Neural crest cell (in vitro differentiated cells): ENCODE measurements at regions not wholly inside any gene's neighbourhood (a gene's known extent, or its start where the extent isn't known, plus 50 kb on each side); places are given as distances from the start of the nearest gene placed in this dataset.
A peak's percentile ranks its signal among the peaks of the same experiment; 100 is the strongest.

Source experiments
- DNase-seq: peaks from one replicate; pipeline ENCODE4 v3.0.0; 2021; ENCODE audit warnings: low read depth, mixed read lengths, low spot score
- H3K27ac Mint-ChIP-seq: one replicate; pipeline ENCODE4 v1.8.0; 2021; ENCODE audit warnings: mild to moderate bottlenecking, mixed read lengths; ENCODE audit not compliant: unreplicated experiment
- H3K27me3 Mint-ChIP-seq: 2 replicates; pipeline ENCODE4 v1.8.0; 2021; ENCODE audit warnings: low read depth, mild to moderate bottlenecking, mixed read lengths
- H3K36me3 Mint-ChIP-seq: 2 replicates; pipeline ENCODE4 v1.8.0; 2021; ENCODE audit warnings: low read depth, mild to moderate bottlenecking, mixed read lengths
- H3K4me1 Mint-ChIP-seq: 2 replicates; pipeline ENCODE4 v1.8.0; 2021; ENCODE audit warnings: mixed read lengths
- H3K4me3 Mint-ChIP-seq: one replicate; pipeline ENCODE4 v1.8.0; 2021; ENCODE audit warnings: mild to moderate bottlenecking, mixed read lengths
- H3K9me3 Mint-ChIP-seq: 2 replicates; pipeline ENCODE4 v1.8.0; 2021; ENCODE audit warnings: mixed read lengths
- TF ChIP-seq, protein P1 (sequence below): fragments of 200-600 bp; sonication (generic); conservative IDR thresholded peaks from 2 replicates; pipeline ENCODE4 v1.5.0; 2021; ENCODE audit warnings: antibody characterized with exemption, mild to moderate bottlenecking

DNA sequence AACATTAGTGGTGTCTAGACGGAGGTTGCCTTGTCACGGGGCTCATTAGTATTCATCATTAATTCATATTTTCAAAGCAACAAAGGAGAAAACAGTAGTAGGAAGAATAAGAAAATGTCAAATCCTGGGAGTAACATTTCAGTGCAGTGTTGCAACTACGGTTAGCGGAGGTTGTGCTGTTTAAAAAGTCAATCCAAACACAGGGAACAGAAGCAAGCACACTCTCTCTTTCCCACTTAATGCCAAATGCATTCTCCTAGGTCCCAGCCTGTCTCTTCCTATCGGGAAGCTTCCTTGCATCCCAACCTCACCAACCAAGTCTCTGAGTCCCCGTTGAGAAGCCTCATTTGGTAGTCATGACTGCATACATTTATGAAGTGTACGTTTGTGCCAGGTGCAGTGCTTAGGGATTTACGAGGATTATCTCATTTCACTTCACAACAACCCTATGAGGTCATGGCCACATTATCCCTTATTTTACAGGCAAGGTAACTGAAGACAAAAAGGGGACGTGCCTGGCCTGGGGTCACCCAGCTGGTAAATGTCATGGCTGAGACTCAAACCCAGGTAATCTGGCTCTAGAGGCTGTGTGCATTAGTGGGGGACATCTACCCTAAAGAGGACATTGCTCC, 283.6 kb upstream of the SALL1 start:
- no peak for DNase-seq
- Mint-ChIP-seq H3K4me3 (no peak overlapping the region), H3K36me3 (no peaks in the 10 kb centered on the region), H3K27me3 (no peaks in the 10 kb centered on the region), H3K4me1 (peaks cover 48% of the 10 kb centered on the region), H3K27ac (no peak overlapping the region), H3K9me3 (no peaks in the 10 kb centered on the region)
- TF ChIP-seq, protein P1, sequence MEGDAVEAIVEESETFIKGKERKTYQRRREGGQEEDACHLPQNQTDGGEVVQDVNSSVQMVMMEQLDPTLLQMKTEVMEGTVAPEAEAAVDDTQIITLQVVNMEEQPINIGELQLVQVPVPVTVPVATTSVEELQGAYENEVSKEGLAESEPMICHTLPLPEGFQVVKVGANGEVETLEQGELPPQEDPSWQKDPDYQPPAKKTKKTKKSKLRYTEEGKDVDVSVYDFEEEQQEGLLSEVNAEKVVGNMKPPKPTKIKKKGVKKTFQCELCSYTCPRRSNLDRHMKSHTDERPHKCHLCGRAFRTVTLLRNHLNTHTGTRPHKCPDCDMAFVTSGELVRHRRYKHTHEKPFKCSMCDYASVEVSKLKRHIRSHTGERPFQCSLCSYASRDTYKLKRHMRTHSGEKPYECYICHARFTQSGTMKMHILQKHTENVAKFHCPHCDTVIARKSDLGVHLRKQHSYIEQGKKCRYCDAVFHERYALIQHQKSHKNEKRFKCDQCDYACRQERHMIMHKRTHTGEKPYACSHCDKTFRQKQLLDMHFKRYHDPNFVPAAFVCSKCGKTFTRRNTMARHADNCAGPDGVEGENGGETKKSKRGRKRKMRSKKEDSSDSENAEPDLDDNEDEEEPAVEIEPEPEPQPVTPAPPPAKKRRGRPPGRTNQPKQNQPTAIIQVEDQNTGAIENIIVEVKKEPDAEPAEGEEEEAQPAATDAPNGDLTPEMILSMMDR = no peak

DNA sequence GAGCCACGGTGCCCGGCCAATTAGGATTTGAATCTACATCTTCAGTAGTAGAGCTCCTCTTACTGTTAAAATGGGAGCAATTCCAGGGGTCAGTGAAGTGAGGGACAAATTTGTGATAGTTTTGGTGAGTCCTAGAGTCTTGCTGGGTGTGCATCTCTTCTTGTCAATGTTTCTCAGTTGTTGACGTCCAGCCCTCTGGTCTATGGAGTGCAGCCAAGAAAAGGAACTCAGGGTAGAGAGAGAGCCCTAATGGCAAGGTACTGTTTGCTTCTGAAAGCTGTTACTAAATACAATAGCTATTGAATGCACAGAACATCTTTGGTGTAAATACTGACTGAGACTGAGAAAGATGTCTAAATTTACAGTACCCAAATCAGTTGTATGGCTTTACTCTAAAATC, 282.5 kb upstream of the SALL1 start:
- DNase-seq = no peak
- Mint-ChIP-seq H3K36me3 (no peaks in the 10 kb centered on the region), H3K4me3 (no peak overlapping the region), H3K27ac (no peak overlapping the region), H3K4me1 (peaks cover 47% of the 10 kb centered on the region), H3K27me3 (no peaks in the 10 kb centered on the region), H3K9me3 (peaks cover 3% of the 10 kb centered on the region)
- TF ChIP-seq, protein P1 = no peak

DNA sequence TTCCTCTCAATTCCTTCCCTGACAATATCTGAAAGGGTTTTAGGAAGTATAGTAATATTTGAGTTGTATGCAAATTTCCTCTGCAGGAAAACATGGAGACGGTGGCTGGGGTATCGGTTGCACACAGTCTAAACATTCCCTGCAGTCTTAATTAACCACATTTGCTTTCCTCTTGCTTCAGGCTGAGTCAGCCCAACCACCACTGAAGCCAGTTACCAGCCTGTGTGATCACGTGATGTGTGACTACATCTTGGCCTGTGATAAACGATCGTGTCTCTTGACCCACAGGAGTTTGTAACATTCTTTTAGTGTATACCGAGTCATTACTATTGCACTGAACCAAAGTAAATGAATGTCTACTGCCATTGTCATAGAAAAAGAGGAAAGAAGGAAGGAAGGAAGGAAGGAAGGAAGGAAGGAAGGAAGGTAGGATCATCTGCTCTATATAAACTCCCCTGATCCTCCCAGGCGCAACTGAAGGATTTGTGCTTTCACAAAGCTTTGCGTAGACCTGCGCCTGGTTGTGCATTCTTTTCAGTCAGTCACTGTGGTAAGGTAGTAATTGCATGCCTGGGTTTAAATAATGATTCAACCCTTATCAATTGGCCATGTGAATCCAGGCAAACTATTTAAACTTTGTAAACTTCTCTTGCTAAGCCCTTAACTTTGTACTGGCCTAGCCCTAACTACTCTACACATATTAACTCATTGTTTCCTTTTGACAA, 280.6 kb upstream of the SALL1 start:
- no peaks in the 10 kb centered on the region for H3K36me3 Mint-ChIP-seq

DNA sequence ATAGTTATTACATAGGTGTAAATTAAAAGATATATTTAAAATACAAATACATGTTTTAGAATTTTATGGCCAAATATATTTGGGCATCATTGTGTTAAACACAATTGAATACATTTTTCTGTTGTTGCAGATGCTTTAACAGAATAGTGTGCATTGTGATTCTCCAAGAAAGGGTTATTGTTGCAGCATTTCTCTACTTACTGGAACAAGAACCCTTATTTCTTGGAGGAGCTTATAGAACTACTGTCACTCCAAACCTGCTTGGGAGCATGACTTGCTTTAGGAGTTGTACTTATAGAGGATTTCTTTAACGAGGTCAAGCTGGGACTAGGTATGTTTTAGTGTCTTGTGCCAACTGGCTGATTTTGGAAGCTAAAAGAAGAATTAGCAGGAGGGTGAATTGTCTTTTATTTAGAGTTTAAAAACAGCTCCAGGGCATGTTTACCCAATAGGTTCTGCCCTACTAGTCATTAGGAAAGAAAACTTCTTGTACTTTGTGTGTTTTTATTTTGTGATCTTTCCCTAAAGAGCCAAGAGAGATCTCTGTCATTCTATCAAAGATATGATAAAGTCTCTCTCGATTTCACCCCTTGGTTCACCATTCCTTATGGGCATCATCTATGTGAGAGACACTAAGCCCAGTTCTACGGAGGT, 279.8 kb upstream of the SALL1 start:
- DNase-seq = no peak
- Mint-ChIP-seq H3K27me3 (no peaks in the 10 kb centered on the region), H3K4me1 (peaks cover 37% of the 10 kb centered on the region), H3K36me3 (no peaks in the 10 kb centered on the region), H3K27ac (no peak overlapping the region), H3K9me3 (peaks cover 5% of the 10 kb centered on the region), H3K4me3 (no peak overlapping the region)
- TF ChIP-seq, protein P1 = no peak

More for the DNA sequence above, 280.6 kb upstream of the SALL1 start:
- TF ChIP-seq, protein P1 = no peak
- Mint-ChIP-seq H3K4me3 (no peak overlapping the region), H3K27me3 (no peaks in the 10 kb centered on the region), H3K9me3 (peaks cover 5% of the 10 kb centered on the region), H3K4me1 (peaks cover 39% of the 10 kb centered on the region), H3K27ac (no peak overlapping the region)
- DNase-seq = no peak

DNA sequence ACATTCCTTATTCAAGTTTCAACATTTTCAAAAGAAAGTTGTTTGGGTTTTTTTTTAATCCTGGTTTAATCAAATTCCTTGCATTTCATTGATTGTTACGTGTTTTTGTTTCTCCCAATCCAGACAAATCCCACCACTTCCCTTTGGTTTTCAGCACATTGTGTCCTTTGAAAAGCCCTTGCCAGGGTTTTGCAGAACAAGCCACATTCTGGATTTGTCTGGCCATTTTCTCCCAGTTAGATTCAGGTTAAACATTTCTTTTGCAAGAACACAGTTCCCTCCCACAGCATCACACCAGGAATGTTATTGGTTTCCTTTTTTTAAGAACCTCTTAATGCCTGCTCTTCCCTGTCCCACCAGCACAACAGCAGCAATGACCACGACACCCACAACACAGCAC, 278.0 kb upstream of the SALL1 start:
- H3K36me3 Mint-ChIP-seq = no peaks in the 10 kb centered on the region

More for the DNA sequence above, 278.0 kb upstream of the SALL1 start:
- Mint-ChIP-seq H3K4me1 (peaks cover 30% of the 10 kb centered on the region), H3K27ac (peak overlapping the region; percentile 15), H3K4me3 (no peak overlapping the region), H3K9me3 (peaks cover 5% of the 10 kb centered on the region), H3K27me3 (no peaks in the 10 kb centered on the region)
- TF ChIP-seq, protein P1 = no peak
- no peak for DNase-seq
